OCI-LY3 (cell line): ENCODE measurements at regions not wholly inside any gene's neighbourhood (a gene's known extent, or its start where the extent isn't known, plus 50 kb on each side); places are given as distances from the start of the nearest gene placed in this dataset.
"Not testable (repeated sequence)": the region's sequence is repeated elsewhere in the genome, so short reads cannot be mapped to it uniquely, and the experiment has no call there.

Experiments used
- H2AFZ ChIP-seq: fragments of 200-600, 300-600 bp; shearing (Covaris generic); 2 replicates; pipeline ENCODE4 v1.6.0; 2014; ENCODE audit warnings: antibody characterized with exemption, low read depth, low read length
- H3K27ac ChIP-seq: fragments of 200-600, 300-600 bp; sonication (generic); 2 replicates; pipeline ENCODE4 v1.5.1; 2014; ENCODE audit warnings: mild to moderate bottlenecking, low read length, moderate library complexity, mixed read lengths
- H3K27me3 ChIP-seq: fragments of 200-600, 300-600 bp; sonication (generic); 2 replicates; pipeline ENCODE4 v1.6.1; 2014; ENCODE audit warnings: low read depth, low read length, mixed read lengths
- H3K36me3 ChIP-seq: fragments of 200-600, 300-600 bp; sonication (generic); replicated peaks from 2 replicates; pipeline ENCODE3; 2014; ENCODE audit warnings: low read depth, low read length, mixed read lengths
- H3K4me1 ChIP-seq: fragments of 300-600, 200-600 bp; sonication (generic); 2 replicates; pipeline ENCODE4 v1.6.1; 2014; ENCODE audit warnings: low read length, mixed read lengths
- H3K4me2 ChIP-seq: fragments of 200-600, 300-600 bp; sonication (generic); 2 replicates; pipeline ENCODE4 v1.6.1; 2014; ENCODE audit warnings: low read length, mixed read lengths
- H3K4me3 ChIP-seq: fragments of 300-600, 200-600 bp; sonication (generic); 2 replicates; pipeline ENCODE4 v1.5.1; 2014; ENCODE audit warnings: antibody characterized with exemption, mild to moderate bottlenecking, low read length, moderate library complexity
- H3K79me2 ChIP-seq: fragments of 300-600, 200-600 bp; shearing (Covaris generic); 2 replicates; pipeline ENCODE4 v1.6.1; 2014; ENCODE audit warnings: mild to moderate bottlenecking, low read length, mixed read lengths
- H3K9ac ChIP-seq: fragments of 300-600, 200-600 bp; shearing (Covaris generic); 2 replicates; pipeline ENCODE4 v1.6.0; 2014; ENCODE audit warnings: mild to moderate bottlenecking, low read length, moderate library complexity
- H3K9me3 ChIP-seq: fragments of 200-600, 300-600 bp; shearing (Covaris generic); 2 replicates; pipeline ENCODE4 v1.6.1; 2014; ENCODE audit warnings: low read length, mixed read lengths; ENCODE audit not compliant: insufficient read depth
- H4K20me1 ChIP-seq: fragments of 200-600, 300-600 bp; sonication (generic); 2 replicates; pipeline ENCODE4 v1.6.1; 2016; ENCODE audit warnings: low read length, mixed read lengths; ENCODE audit not compliant: insufficient read depth
- EZH2phosphoT487 ChIP-seq: fragments of 200-600 bp; shearing (Covaris generic); IDR thresholded peaks from 2 replicates; pipeline ENCODE4 v1.6.1; 2018; ENCODE audit warnings: antibody characterized with exemption, mixed run types, low read depth
- TF ChIP-seq, protein P1 (sequence below): fragments of 200-600, 300-600 bp; sonication (generic); IDR thresholded peaks from 2 replicates; pipeline ENCODE4 v1.5.1; 2014; ENCODE audit warnings: antibody characterized with exemption, low read length, low read depth

DNA sequence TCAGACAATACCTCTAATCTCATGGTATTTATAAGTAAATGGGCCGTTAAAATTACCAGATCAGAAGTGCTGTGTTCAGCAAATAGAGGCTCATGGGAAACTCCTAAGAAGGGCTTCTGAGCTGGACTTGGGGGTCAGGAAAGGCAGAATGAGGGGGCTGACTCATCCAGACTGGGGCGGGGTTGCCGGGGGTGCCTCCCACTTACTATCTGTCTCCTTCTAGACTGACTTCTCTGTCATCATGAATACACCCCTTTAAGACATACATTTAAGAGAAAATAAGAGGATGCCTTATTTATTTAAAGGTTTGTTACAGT lies 96.0 kb upstream of the ERRFI1 start:
- no peak overlapping the region for H3K9ac ChIP-seq
- H3K27me3 ChIP-seq, result no peaks in the 10 kb centered on the region
- TF ChIP-seq, protein P1, sequence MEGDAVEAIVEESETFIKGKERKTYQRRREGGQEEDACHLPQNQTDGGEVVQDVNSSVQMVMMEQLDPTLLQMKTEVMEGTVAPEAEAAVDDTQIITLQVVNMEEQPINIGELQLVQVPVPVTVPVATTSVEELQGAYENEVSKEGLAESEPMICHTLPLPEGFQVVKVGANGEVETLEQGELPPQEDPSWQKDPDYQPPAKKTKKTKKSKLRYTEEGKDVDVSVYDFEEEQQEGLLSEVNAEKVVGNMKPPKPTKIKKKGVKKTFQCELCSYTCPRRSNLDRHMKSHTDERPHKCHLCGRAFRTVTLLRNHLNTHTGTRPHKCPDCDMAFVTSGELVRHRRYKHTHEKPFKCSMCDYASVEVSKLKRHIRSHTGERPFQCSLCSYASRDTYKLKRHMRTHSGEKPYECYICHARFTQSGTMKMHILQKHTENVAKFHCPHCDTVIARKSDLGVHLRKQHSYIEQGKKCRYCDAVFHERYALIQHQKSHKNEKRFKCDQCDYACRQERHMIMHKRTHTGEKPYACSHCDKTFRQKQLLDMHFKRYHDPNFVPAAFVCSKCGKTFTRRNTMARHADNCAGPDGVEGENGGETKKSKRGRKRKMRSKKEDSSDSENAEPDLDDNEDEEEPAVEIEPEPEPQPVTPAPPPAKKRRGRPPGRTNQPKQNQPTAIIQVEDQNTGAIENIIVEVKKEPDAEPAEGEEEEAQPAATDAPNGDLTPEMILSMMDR, result no peak
- no peak for TF ChIP-seq EZH2phosphoT487
- H3K9me3 ChIP-seq, result no peaks in the 10 kb centered on the region
- no peak overlapping the region for H3K4me3 ChIP-seq
- no peaks in the 10 kb centered on the region for H3K36me3 ChIP-seq
- no peak overlapping the region for H2AFZ ChIP-seq
- H4K20me1 ChIP-seq, result no peaks in the 10 kb centered on the region
- peaks cover 8% of the 10 kb centered on the region for H3K4me1 ChIP-seq
- H3K27ac ChIP-seq, result no peak overlapping the region
- no peak overlapping the region for H3K4me2 ChIP-seq
- no peaks in the 10 kb centered on the region for H3K79me2 ChIP-seq

DNA sequence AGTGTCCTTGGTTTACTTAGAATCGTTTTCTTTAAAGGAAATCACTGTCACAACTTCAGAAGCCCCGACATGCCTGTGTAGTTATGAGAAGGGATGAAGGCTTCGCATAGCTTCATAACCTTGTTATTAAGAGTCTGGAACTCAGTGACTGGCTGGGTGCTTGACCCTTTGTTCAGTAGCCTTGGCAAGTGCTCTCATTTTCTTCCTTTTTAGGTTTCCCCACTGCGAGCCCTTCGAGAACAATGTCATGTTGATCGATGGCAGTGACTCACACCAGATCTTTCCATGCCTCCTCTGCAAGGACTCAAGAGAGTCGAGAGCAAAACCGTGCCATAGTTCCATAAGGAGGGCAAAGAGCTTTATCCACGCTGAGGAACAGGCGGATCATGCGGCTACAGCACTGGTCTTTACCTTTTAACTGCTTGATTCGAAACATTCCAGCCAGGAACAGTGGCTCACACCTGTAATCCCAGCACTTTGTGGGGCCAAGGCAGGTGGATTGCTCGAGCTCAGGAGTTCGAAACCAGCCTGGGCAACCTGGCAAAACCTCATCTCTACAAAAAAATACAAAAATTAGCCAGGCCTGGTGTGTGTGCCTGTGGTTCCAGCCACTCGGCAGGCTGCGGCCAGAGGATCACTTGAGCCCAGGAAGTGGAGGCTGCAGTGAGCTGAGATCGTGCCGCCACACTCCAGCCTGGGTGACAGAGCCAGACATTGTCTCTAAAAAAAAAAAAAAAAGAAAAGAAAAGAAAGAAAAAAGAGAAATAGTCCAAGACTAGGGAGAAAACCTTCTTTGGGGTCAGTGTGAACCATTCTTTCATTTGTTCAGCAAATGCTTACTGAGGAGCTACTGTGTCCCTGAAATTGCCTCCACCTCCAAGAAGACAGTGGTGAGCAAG lies 95.4 kb upstream of the ERRFI1 start:
- TF ChIP-seq EZH2phosphoT487, result no peak
- TF ChIP-seq, protein P1, result no peak
- no peak overlapping the region for H3K9ac ChIP-seq
- H3K4me2 ChIP-seq, result no peak overlapping the region

DNA sequence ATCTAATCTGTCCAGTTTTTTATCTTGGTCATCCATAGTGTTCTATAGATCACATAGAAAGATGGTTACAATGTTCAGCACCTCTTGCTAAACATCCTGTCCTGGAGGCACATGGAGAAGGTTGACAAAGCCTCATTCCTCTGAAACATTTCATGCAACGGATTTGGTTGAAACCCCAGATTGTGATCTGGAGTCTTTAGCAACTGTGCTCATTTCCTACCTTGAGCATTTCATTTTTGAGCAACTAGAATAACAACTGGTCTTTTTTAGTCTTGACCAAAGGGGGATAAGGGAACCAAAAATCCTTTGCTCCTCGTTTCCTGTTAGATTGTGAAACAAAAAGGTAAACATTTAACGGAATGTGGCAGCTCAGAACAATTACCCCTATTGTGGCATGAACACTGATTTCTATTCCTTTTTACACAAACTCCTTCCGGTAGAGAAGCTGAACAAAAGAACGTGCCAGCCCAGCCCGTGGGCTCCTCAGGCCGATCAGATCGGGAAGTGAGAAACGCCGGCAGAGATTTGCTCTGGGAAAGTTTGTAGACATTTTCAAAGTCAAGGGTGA lies 94.7 kb upstream of the ERRFI1 start:
- no peaks in the 10 kb centered on the region for H3K27me3 ChIP-seq
- no peak overlapping the region for H3K4me3 ChIP-seq
- no peak for TF ChIP-seq EZH2phosphoT487
- TF ChIP-seq, protein P1, result no peak
- H3K36me3 ChIP-seq, result no peaks in the 10 kb centered on the region
- H3K4me1 ChIP-seq, result peaks cover 3% of the 10 kb centered on the region; the same call in 1 of the 2 replicates
- no peaks in the 10 kb centered on the region for H4K20me1 ChIP-seq
- no peak overlapping the region for H2AFZ ChIP-seq
- H3K9ac ChIP-seq, result no peak overlapping the region
- no peak overlapping the region for H3K27ac ChIP-seq
- no peak overlapping the region for H3K4me2 ChIP-seq
- H3K79me2 ChIP-seq, result no peaks in the 10 kb centered on the region
- H3K9me3 ChIP-seq, result no peaks in the 10 kb centered on the region

More for the DNA sequence above, 95.4 kb upstream of the ERRFI1 start:
- Histone ChIP-seq H3K27me3 (no peaks in the 10 kb centered on the region), H3K36me3 (no peaks in the 10 kb centered on the region), H3K9me3 (no peaks in the 10 kb centered on the region), H3K4me3 (no peak overlapping the region), H3K4me1 (peaks cover 3% of the 10 kb centered on the region; the same call in 1 of the 2 replicates), H3K79me2 (no peaks in the 10 kb centered on the region), H4K20me1 (no peaks in the 10 kb centered on the region), H3K27ac (no peak overlapping the region), H2AFZ (no peak overlapping the region)

DNA sequence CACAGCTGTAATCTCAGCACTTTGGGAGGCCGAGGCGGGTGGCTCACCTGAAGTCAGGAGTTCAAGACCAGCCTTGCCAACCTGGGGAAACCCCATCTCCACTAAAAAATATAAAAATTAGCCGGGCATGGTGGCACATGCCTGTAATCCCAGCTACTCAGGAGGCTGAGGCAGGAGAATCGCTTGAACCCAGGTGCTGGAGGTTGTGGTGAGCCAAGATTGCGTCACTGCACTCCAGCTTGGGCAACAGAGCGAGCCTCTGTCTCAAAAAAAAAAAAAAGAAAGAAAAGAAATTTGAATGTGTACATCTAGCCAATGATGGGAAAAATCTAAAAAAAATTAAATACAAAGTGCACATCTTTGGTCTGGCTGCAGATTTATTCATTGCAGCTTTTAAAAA lies 92.6 kb upstream of the ERRFI1 start:
- not testable (repeated sequence) for H3K9me3 ChIP-seq, H3K4me3 ChIP-seq, H3K36me3 ChIP-seq, H3K4me1 ChIP-seq, H4K20me1 ChIP-seq, H3K9ac ChIP-seq, H2AFZ ChIP-seq, H3K4me2 ChIP-seq, H3K27ac ChIP-seq, H3K79me2 ChIP-seq, H3K27me3 ChIP-seq
